GM12874 (cell line): ENCODE measurements at regions not wholly inside any gene's neighbourhood (a gene's known extent, or its start where the extent isn't known, plus 50 kb on each side); places are given as distances from the start of the nearest gene placed in this dataset.

Experiments used
- CTCF ChIP-seq: IDR thresholded peaks from 2 replicates; pipeline ENCODE4 v1.5.1; 2011; ENCODE audit warnings: low read depth, mild to moderate bottlenecking, control low read depth, low read length, moderate library complexity; ENCODE audit not compliant: insufficient read depth

DNA sequence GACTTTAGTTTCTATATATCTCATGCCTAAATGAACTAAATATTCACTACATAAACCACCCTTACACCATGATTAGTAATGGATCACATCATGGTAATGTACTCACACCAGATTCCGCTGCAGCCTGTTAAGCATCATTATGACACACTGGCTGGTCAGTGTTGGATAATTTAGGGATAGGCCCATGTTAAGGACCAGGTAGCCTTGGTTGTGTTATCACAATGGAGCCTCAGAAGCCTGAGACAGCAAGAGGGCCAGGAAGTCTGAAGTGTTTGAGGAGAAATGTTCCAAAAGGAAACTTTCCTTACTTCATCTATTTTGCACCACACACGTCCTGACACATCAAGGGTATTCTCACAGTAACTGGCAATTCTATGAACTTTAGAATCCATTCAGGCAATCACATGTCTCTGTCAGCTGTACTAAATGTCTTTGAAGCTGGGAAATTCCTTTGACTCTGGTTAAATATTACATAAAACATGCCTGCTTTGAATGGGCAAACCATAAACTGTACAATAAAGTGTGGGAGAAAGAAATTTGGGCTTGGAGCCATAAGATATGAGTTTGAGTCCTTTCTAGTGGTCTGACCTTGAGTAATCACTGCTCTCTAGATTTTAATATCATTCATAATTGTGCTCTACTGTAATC lies 105.3 kb upstream of the DPT start:
- no peak for TF ChIP-seq CTCF

- TF ChIP-seq CTCF: no peak
Measured at GRCh38 chr1:168835176-168835575, 106.2 kb upstream of the DPT start.

- no peak for TF ChIP-seq CTCF
Measured at GRCh38 chr1:168835791-168836190, 106.8 kb upstream of the DPT start.

DNA sequence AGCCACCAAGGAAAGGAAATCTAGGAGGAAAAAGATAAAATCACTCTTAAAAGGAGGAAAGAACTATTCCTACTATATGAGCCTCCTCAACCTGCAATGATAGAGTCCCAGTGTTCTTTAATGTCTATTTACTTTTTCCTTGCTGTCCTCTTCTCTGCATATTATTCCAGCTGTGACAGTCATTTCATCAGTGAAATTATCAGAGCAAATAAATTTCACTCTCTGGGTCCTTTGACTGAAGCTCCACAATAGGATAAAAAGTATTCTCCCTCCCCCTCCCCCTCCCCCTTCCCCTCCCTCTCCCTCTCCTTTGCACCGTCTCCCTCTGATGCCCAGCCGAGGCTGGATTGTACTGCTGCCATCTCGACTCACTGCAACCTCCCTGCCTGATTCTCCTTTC lies 107.5 kb upstream of the DPT start:
- TF ChIP-seq CTCF: no peak

DNA sequence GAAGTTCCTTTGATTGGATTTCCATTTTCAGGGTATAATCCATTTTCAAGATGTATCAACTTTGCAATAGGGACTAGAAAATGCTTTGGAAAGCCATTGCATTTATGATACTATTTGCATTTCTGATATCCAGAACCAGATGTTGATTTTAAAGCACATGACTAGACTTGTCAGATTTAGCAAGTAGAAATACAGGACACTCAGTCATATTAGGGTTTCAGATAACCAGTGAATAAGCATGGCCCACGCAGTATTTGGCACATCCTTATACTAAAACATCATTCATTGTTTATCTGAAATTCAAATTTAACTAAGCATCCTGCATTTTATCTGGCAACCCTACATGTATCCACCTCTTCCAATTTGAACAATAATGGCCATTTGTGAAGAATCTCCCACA lies 113.3 kb upstream of the DPT start:
- TF ChIP-seq CTCF: no peak

- no peak for TF ChIP-seq CTCF
Measured at GRCh38 chr1:168842916-168843315, 113.9 kb upstream of the DPT start.

- TF ChIP-seq CTCF: no peak
Measured at GRCh38 chr1:168843401-168843800, 114.4 kb upstream of the DPT start.
